ENCODE measurements at regions not wholly inside any gene's neighbourhood (a gene's known extent, or its start where the extent isn't known, plus 50 kb on each side); places are given as distances from the start of the nearest gene placed in this dataset.

GRCh38 chr15:31847961-31848360, 182.4 kb upstream of the CHRNA7 start:
- TF ChIP-seq POLR2A (IDR thresholded peaks at IDR 0.05) = no peak
- TF ChIP-seq, protein P1, sequence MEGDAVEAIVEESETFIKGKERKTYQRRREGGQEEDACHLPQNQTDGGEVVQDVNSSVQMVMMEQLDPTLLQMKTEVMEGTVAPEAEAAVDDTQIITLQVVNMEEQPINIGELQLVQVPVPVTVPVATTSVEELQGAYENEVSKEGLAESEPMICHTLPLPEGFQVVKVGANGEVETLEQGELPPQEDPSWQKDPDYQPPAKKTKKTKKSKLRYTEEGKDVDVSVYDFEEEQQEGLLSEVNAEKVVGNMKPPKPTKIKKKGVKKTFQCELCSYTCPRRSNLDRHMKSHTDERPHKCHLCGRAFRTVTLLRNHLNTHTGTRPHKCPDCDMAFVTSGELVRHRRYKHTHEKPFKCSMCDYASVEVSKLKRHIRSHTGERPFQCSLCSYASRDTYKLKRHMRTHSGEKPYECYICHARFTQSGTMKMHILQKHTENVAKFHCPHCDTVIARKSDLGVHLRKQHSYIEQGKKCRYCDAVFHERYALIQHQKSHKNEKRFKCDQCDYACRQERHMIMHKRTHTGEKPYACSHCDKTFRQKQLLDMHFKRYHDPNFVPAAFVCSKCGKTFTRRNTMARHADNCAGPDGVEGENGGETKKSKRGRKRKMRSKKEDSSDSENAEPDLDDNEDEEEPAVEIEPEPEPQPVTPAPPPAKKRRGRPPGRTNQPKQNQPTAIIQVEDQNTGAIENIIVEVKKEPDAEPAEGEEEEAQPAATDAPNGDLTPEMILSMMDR (IDR thresholded peaks at IDR 0.05) = no peak
- H3K36me3 ChIP-seq = no peaks in the 10 kb centered on the region
- no peaks in the 10 kb centered on the region for H3K9me3 ChIP-seq
- H3K4me1 ChIP-seq = no peaks in the 10 kb centered on the region
- WGBS (ENCODE audit: insufficient coverage, low coverage, low lambda C conversion rate, missing lambda C conversion rate) = 65% methylated on average over 4 of the region's 5 CpGs
- H3K27ac ChIP-seq = no peak overlapping the region
- no peak overlapping the region for H3K4me3 ChIP-seq
- ATAC-seq (no peak), DNase-seq (no peak)
- no peaks in the 10 kb centered on the region for H3K27me3 ChIP-seq
- intact Hi-C loops (cut with DNase I) = loop anchor here in 1 of 2 donors (10.0 kb wide), 1 partner anchor 63 kb away; no protein-coding TSS in a partner anchor

GRCh38 chr15:31848621-31849020, 181.7 kb upstream of the CHRNA7 start:
- Histone ChIP-seq H3K36me3 (no peaks in the 10 kb centered on the region), H3K4me3 (no peak overlapping the region), H3K27ac (no peak overlapping the region), H3K9me3 (no peaks in the 10 kb centered on the region), H3K4me1 (no peaks in the 10 kb centered on the region), H3K27me3 (no peaks in the 10 kb centered on the region)
- intact Hi-C loops (cut with DNase I) = loop anchor here in 1 of 2 donors (10.0 kb wide), 1 partner anchor 64 kb away; no protein-coding TSS in a partner anchor
- WGBS (ENCODE audit: insufficient coverage, low coverage, low lambda C conversion rate, missing lambda C conversion rate) = 67% methylated on average over 1 of the region's 1 CpG
- no peak for DNase-seq
- no peak for TF ChIP-seq POLR2A (IDR thresholded peaks at IDR 0.05)
- TF ChIP-seq, protein P1 (IDR thresholded peaks at IDR 0.05) = no peak
- ATAC-seq = no peak

DNA sequence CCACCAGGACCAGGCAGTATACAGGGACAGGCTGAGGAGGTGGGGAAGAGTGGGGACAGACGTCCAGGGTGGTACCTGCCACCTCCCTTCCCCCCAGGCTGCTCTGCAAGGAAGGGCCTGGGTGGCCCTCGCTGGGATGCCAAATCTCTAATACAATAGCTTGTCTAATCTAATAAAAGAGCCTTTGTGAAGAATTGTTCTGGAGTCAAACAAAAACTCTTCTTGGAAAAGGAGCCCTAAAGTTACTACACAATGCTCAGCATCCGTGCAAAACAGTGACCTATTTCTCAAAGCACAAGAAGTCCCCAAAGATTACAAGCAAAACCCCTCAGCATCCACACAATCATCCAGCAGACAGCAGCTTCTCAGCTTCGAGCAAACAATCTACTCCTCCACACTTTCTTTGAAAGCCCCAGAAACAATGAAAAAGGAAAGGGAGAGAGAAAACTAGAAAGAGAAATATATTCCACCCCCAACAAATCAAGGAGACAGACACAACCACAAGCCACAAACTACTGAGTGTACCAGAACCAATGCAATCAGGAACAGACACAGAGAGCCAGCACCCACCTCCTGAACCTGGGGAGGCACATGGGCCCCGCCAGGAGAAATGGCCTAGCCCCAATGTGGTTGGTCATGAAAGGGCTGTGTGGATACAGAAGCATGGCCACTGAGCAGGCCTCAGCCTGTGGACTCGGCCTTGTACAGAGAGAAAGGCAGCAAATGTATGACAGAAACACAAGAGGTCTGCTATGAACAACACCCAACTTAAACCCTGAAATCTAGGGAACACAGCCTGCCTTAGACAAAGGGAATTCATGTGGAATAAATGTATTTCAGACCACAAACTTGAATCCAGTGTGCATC, 177.1 kb upstream of the CHRNA7 start:
- ATAC-seq = no peak
- Histone ChIP-seq H3K4me3 (no peak overlapping the region), H3K4me1 (no peaks in the 10 kb centered on the region), H3K36me3 (no peaks in the 10 kb centered on the region), H3K27ac (no peak overlapping the region), H3K9me3 (no peaks in the 10 kb centered on the region), H3K27me3 (no peaks in the 10 kb centered on the region)
- no peak for TF ChIP-seq POLR2A (IDR thresholded peaks at IDR 0.05)
- TF ChIP-seq, protein P1 (IDR thresholded peaks at IDR 0.05) = no peak
- intact Hi-C loops (cut with DNase I) = no loop called here
- 34% methylated on average over 3 of the region's 6 CpGs for WGBS (ENCODE audit: insufficient coverage, low coverage, low lambda C conversion rate, missing lambda C conversion rate)
- DNase-seq = no peak

DNA sequence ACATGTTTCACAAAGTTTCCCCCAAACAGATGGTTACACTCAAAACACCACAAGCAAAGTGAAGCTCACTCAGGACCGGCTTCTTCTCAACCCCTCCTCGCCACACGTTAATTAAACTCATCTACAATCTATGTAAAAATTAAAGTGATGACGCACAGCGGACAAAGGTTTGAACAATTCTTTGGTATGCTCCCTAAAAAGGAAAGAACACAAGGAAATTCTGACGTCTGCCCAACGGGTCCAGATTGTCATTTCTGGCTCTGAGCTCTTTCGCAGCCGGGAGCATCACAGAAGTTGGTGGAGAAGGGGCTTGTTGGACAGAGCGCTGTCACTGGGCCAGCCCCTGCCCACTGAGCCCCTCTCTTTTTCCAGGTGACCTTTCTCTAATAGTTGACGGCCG, 173.7 kb upstream of the CHRNA7 start:
- TF ChIP-seq, protein P1 (IDR thresholded peaks at IDR 0.05) = no peak
- TF ChIP-seq POLR2A (IDR thresholded peaks at IDR 0.05) = no peak
- H3K27me3 ChIP-seq = no peaks in the 10 kb centered on the region
- no peak overlapping the region for H3K4me3 ChIP-seq
- WGBS (ENCODE audit: insufficient coverage, low coverage, low lambda C conversion rate, missing lambda C conversion rate) = 87% methylated on average over 12 of the region's 12 CpGs
- intact Hi-C loops (cut with DNase I) = no loop called here
- no peaks in the 10 kb centered on the region for H3K4me1 ChIP-seq
- H3K36me3 ChIP-seq = no peaks in the 10 kb centered on the region
- ATAC-seq = no peak
- no peaks in the 10 kb centered on the region for H3K9me3 ChIP-seq
- DNase-seq = no peak
- no peak overlapping the region for H3K27ac ChIP-seq

All from right lobe of liver (tissue), 6 donors.